ENCODE measurements at regions not wholly inside any gene's neighbourhood (a gene's known extent, or its start where the extent isn't known, plus 50 kb on each side); places are given as distances from the start of the nearest gene placed in this dataset.

DNA sequence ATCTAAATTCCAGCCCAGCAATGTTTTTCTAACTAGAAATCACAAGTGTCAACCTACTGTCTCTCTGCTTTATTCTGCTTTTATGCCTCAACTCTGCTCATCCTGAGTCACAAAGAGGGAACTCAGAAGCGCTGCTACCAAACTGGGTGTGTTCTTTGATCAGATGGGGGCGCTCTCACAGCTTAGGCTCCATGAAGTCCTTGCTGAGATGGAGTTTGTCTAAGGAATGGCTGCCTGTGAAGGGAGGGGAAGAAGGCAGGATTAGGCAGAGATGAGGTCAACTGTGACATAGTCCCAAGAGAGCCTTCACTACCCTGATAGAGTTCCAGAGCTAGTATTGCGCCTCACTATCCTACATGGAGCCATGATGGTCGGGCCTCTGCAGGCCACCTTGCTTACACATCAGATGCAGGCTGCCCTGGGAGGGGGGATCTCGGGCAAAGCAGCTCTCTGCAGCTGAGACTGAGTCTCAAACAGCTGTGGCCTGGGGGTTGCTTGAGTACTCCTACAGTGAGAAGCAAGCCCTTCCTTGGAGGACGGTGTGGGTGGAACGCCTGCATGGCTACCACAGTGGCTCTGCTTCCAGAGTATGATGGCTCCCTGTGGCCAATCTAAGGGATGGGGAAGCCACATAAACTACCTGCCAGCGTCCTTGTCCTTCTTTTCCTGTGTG is 219.9 kb downstream of the CCNG2 start:
- H3K27ac Mint-ChIP-seq: no peak overlapping the region
- H3K4me1 Mint-ChIP-seq: no peaks in the 10 kb centered on the region
- H3K9me3 Mint-ChIP-seq: no peaks in the 10 kb centered on the region
- H3K4me3 Mint-ChIP-seq: no peak overlapping the region
- no peaks in the 10 kb centered on the region for H3K36me3 Mint-ChIP-seq
- H3K27me3 Mint-ChIP-seq: no peaks in the 10 kb centered on the region

DNA sequence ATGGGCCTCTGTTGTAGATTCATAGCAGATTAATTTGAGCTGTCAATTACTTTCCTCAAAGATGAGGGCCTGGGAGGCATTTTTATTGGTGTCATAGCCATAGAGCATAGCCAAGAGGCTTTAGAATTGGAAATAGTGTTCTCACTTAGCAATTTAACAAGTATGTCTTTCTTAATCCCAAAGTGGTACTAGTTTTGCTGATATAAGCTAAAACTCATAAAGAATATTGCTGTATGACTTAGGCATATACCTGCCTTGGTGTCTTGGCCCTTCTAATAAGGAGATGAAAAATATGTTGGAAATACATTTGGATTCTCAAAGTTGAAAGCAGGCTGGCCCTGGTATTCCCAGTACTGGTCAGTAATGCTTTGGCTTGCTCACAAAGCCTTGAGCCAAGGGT is 221.5 kb upstream of the CXCL13 start:
- Mint-ChIP-seq H3K9me3 (no peaks in the 10 kb centered on the region), H3K27me3 (no peaks in the 10 kb centered on the region), H3K27ac (no peak overlapping the region), H3K36me3 (no peaks in the 10 kb centered on the region), H3K4me3 (no peak overlapping the region), H3K4me1 (peaks cover 3% of the 10 kb centered on the region)

GRCh38 chr4:77385124-77385969 is 220.3 kb upstream of the CXCL13 start:
- H3K27ac Mint-ChIP-seq: no peak overlapping the region

GRCh38 chr4:77393996-77394395 is 211.6 kb upstream of the CXCL13 start:
- Mint-ChIP-seq H3K4me3 (no peak overlapping the region), H3K27me3 (peaks cover 2% of the 10 kb centered on the region), H3K9me3 (no peaks in the 10 kb centered on the region), H3K27ac (no peak overlapping the region), H3K4me1 (no peaks in the 10 kb centered on the region), H3K36me3 (no peaks in the 10 kb centered on the region)

More at GRCh38 chr4:77385124-77385969, 220.3 kb upstream of the CXCL13 start:
- Mint-ChIP-seq H3K9me3 (no peaks in the 10 kb centered on the region), H3K36me3 (no peaks in the 10 kb centered on the region), H3K4me1 (peaks cover 3% of the 10 kb centered on the region), H3K27me3 (no peaks in the 10 kb centered on the region), H3K4me3 (no peak overlapping the region)

DNA sequence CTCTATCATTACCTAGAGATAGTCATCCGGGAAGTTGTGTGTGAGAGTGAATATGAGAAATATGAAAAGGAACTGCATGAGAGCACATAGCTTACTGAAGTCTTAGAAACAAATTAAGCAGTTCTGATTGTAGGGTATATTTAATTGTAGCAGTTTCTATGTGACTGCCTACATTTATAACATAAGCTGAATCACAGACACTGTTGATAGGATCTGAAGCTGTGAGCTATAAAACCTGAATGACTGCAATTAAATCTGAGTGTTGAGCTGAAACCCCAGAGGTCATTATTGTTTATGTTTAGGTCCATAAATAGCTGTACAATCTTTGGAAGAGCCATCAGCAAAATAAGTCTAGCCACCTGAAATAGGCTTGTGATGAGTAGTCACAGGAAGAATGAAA is 210.1 kb upstream of the CXCL13 start:
- no peaks in the 10 kb centered on the region for H3K36me3 Mint-ChIP-seq
- no peak overlapping the region for H3K4me3 Mint-ChIP-seq

DNA sequence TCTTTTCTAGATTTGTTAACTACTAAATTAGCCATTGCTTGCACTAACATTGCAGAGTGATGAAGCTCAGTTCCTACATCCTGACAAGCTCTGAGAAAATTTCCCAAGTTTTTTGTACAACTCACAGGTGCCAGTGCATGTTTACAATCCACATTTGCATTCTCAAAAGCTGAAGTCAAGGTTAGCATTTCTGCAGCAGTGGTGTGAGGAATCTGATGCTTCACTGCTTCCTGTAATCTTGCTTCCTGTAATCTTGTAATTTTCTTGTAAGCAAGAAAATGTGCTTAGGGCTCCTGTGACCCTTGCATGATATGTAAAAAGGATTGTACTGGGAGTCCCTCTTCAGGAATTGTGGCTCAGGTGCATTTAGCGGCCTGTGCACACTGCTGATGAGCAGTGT is 207.4 kb upstream of the CXCL13 start:
- Mint-ChIP-seq H3K27ac (no peak overlapping the region), H3K9me3 (no peaks in the 10 kb centered on the region), H3K4me3 (no peak overlapping the region), H3K36me3 (no peaks in the 10 kb centered on the region), H3K27me3 (peaks cover 6% of the 10 kb centered on the region), H3K4me1 (no peaks in the 10 kb centered on the region)

More for the DNA sequence above, 210.1 kb upstream of the CXCL13 start:
- H3K4me1 Mint-ChIP-seq: no peaks in the 10 kb centered on the region
- H3K9me3 Mint-ChIP-seq: no peaks in the 10 kb centered on the region
- H3K27ac Mint-ChIP-seq: no peak overlapping the region
- H3K27me3 Mint-ChIP-seq: peaks cover 2% of the 10 kb centered on the region

- Mint-ChIP-seq H3K4me3 (no peak overlapping the region), H3K9me3 (no peaks in the 10 kb centered on the region), H3K27me3 (peaks cover 6% of the 10 kb centered on the region), H3K4me1 (no peaks in the 10 kb centered on the region), H3K27ac (no peak overlapping the region), H3K36me3 (no peaks in the 10 kb centered on the region)
Measured at GRCh38 chr4:77399831-77400230, 205.8 kb upstream of the CXCL13 start.

- Mint-ChIP-seq H3K4me3 (no peak overlapping the region), H3K27me3 (peaks cover 5% of the 10 kb centered on the region), H3K36me3 (no peaks in the 10 kb centered on the region), H3K27ac (no peak overlapping the region), H3K4me1 (no peaks in the 10 kb centered on the region), H3K9me3 (no peaks in the 10 kb centered on the region)
Measured at GRCh38 chr4:77413766-77414165, 191.9 kb upstream of the CXCL13 start.

GRCh38 chr4:77415689-77416088 is 189.9 kb upstream of the CXCL13 start:
- Mint-ChIP-seq H3K4me3 (no peak overlapping the region), H3K27me3 (peaks cover 5% of the 10 kb centered on the region), H3K36me3 (no peaks in the 10 kb centered on the region), H3K4me1 (no peaks in the 10 kb centered on the region), H3K27ac (no peak overlapping the region), H3K9me3 (no peaks in the 10 kb centered on the region)

GRCh38 chr4:77418333-77418732 is 187.3 kb upstream of the CXCL13 start:
- Mint-ChIP-seq H3K27me3 (peaks cover 5% of the 10 kb centered on the region), H3K4me1 (no peaks in the 10 kb centered on the region), H3K9me3 (no peaks in the 10 kb centered on the region), H3K4me3 (no peak overlapping the region), H3K27ac (no peak overlapping the region), H3K36me3 (no peaks in the 10 kb centered on the region)

DNA sequence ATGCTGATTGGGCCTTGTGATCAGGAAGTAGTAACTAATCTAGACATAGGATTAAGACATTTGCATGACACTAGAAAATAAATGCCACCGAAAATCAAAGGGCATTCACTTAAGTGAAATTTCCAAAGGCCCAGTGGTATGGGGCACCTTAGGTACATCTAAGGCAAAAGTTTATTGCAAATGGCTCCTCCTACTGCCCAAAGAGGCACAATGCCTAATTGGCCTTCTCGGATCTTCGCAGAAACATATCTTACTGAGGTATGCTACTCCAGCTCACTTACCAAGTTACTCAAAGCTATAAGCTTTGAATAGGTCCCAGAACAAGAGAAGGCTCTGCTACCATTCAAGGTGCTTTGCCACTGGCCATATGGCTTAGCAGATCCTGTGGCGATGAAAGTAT is 174.8 kb upstream of the CXCL13 start:
- no peaks in the 10 kb centered on the region for H3K9me3 Mint-ChIP-seq
- no peaks in the 10 kb centered on the region for H3K36me3 Mint-ChIP-seq
- peaks cover 4% of the 10 kb centered on the region for H3K4me1 Mint-ChIP-seq
- no peak overlapping the region for H3K4me3 Mint-ChIP-seq
- peaks cover 2% of the 10 kb centered on the region for H3K27me3 Mint-ChIP-seq
- H3K27ac Mint-ChIP-seq: no peak overlapping the region

- Mint-ChIP-seq H3K36me3 (no peaks in the 10 kb centered on the region), H3K27ac (no peak overlapping the region), H3K4me3 (no peak overlapping the region), H3K4me1 (peaks cover 4% of the 10 kb centered on the region), H3K27me3 (peaks cover under 1% of the 10 kb centered on the region), H3K9me3 (no peaks in the 10 kb centered on the region)
Measured at GRCh38 chr4:77431546-77431945, 174.1 kb upstream of the CXCL13 start.

GRCh38 chr4:77432717-77433417 is 172.8 kb upstream of the CXCL13 start:
- Mint-ChIP-seq H3K36me3 (no peaks in the 10 kb centered on the region), H3K27ac (no peak overlapping the region), H3K27me3 (no peaks in the 10 kb centered on the region), H3K4me3 (no peak overlapping the region), H3K4me1 (peaks cover 4% of the 10 kb centered on the region), H3K9me3 (no peaks in the 10 kb centered on the region)

DNA sequence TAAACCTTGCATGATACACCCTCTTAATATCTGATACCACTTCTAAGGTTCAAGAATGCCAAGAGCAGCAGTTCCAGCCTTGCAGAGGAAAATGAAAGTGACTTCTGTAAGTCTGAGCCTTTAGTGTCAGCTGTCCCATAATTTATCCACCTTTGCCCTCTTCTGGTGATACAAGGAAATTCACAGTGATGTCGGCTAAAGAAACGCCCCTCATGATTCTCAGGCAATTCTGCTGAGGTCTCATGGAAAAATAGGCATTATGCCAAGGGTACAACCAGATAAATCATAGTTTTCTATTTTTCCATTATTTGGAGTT is 172.2 kb upstream of the CXCL13 start:
- no peak overlapping the region for H3K27ac Mint-ChIP-seq
- H3K36me3 Mint-ChIP-seq: no peaks in the 10 kb centered on the region
- peaks cover 4% of the 10 kb centered on the region for H3K4me1 Mint-ChIP-seq
- H3K4me3 Mint-ChIP-seq: no peak overlapping the region
- H3K27me3 Mint-ChIP-seq: no peaks in the 10 kb centered on the region
- no peaks in the 10 kb centered on the region for H3K9me3 Mint-ChIP-seq

GRCh38 chr4:77434299-77435092 is 171.1 kb upstream of the CXCL13 start:
- H3K36me3 Mint-ChIP-seq: no peaks in the 10 kb centered on the region
- H3K4me3 Mint-ChIP-seq: no peak overlapping the region
- H3K27me3 Mint-ChIP-seq: no peaks in the 10 kb centered on the region
- no peaks in the 10 kb centered on the region for H3K9me3 Mint-ChIP-seq
- H3K27ac Mint-ChIP-seq: no peak overlapping the region
- H3K4me1 Mint-ChIP-seq: peaks cover 4% of the 10 kb centered on the region
